Fibroblast of upper back skin (primary cell): ENCODE measurements at regions not wholly inside any gene's neighbourhood (a gene's known extent, or its start where the extent isn't known, plus 50 kb on each side); places are given as distances from the start of the nearest gene placed in this dataset.
A peak's percentile ranks its signal among the peaks of the same experiment; 100 is the strongest.
"Not testable (repeated sequence)": the region's sequence is repeated elsewhere in the genome, so short reads cannot be mapped to it uniquely, and the experiment has no call there.

Experiments
- DNase-seq: peaks from one replicate; pipeline ENCODE4 v3.0.0-alpha.2; 2013

DNA sequence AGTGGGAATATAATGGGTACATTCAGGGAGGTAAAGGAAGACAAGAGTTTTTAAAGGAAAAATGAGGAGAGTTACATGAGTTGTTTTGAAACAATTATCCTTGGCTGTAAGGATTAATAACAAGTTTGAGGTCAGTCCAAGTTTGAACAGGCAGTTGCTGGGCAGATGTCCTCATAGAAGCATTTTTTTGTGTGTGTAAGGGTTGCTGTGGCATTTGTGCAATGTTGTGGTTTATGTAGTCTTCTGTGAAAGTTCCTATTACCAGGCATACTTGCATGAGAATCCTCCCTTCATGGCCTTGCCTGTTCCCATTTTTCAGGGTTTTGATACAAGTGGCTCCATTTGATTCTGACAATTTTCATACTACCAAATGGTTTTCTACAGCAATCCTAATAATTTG, 400.2 kb downstream of the KCNA4 start:
- peak; percentile 42 for DNase-seq

DNA sequence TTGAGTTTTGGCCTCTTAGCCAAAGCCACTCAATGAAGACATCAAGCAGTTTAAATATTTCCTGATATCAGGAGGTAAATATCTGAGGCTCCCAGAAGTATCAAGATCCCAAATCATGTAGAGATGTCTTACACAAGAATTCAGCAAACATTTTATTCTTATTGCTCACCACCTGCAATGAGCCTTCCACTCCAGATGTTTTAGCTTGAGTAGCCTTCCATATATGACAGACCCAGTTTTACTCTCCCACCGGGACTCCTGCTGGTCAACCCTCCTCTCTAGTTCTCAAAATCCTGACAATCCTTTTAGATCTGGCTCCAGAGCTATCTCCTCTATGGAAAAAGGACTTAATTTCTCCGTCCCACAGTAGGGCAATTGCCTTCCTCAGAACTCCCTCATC, 404.4 kb downstream of the KCNA4 start:
- DNase-seq, result no peak

- DNase-seq, result no peak
Measured at GRCh38 chr11:29606330-29607031, 410.3 kb downstream of the KCNA4 start.

GRCh38 chr11:29600151-29600575, 416.7 kb downstream of the KCNA4 start:
- DNase-seq, result not testable (repeated sequence)

DNA sequence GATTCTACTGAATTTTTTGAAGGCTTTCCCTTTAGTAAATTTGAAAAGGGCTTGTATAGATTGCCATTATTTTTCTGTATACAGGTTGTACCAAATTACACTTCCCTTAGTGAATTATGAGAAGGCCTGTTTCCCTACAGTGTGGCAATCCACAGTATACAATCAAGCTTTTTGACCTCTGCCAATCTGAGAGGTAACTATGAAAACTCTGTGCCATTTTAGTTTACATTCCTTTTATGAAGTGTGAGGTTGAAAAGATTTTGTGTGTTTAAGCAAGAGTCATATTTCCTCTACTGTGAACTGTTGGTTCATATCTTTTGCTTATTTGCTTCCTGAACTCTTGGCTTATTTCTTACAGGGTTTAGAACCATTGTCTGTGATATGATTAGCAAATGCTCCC, 432.5 kb downstream of the KCNA4 start:
- no peak for DNase-seq

DNA sequence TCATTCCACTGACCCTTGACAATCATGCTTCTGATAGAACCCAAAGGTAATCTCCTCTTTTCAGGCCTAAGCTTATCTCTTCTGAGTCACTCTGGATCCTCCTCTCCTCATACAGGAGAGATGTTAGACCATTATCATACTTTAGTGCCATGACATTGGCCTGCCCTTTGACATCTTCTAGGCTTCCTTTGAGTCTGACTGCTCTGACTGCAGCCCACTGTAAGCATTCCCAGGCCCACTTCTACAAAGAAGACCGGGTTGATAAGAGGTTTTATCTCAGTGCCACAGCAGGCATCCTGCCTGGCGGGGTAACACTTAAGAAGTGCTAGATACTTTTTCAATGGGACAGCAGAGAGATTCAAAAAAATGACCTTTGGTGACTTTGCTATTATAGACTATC, 438.0 kb downstream of the KCNA4 start:
- no peak for DNase-seq

GRCh38 chr11:29564486-29564885, 452.3 kb downstream of the KCNA4 start:
- no peak for DNase-seq

GRCh38 chr11:29562183-29562582, 454.6 kb downstream of the KCNA4 start:
- no peak for DNase-seq

DNA sequence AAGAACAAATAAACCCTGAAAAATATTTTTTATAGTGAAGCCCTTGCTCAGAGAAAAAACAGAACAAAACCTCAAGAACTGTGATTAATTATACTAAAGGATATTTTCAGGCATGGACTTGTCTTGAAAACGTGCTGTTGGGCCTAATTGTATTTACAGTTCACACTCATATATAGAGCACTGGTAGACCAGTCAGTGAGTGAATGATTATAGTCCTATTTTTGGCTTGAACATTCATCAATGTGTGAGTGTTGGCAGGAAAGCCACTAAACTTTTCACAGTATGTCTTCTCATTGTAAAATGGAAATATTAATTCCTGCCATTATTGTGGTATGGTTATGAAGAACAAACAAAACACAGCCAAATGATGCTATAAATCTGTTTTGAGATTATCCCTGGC, 462.8 kb downstream of the KCNA4 start:
- DNase-seq, result no peak

DNA sequence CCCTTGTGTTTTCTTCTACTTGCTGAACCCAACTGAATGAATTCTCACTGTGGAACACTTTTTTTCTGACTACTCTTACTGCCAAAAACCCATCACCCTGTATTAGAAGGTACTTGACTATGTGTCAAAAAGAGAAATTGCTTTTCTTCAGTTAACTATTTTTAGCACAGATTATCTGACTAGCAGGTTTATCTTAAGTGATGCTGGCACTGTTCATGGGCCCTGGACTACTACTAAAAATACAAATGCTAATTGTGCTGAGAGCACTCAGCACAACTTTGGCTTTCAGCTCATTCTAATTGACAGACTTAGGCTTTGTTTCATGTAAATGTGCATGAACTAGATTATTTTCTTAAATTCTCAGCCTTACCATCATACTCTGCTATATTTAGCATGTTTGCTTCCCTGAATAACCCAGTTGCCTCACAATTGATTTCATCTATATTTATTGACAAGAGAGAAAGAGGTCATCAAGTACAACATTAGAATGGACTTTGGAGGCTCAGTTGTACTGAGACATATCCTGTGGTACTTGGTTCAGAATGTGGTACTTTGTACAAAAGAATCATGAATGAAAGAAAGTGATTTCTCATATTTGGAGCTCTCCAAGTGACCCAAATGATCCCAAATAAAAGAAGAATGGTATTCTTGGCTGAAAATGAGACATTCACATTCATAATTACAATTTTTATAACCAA, 478.3 kb downstream of the KCNA4 start:
- no peak for DNase-seq

DNA sequence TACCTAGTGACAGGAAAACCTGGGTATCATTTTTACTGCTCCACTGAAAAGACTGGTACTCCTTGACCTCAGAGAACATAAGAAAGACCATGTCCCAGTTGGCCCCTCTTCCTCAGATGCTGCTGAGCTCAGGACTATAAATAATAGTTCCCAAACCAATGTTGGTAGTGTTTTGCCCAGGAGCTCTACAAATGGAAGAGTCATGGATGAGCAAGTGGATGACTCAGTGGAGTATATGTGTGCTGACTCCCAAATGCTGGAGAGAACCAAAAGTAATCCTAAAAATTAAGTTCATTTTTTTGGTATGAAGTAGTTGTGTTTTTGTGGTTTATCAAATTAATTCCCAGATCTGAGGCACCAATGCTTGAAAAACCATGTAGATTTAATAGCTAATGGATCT, 482.0 kb downstream of the KCNA4 start:
- DNase-seq, result peak; percentile 30

- DNase-seq, result no peak
Measured at GRCh38 chr11:29530961-29531360, 485.9 kb downstream of the KCNA4 start.

DNA sequence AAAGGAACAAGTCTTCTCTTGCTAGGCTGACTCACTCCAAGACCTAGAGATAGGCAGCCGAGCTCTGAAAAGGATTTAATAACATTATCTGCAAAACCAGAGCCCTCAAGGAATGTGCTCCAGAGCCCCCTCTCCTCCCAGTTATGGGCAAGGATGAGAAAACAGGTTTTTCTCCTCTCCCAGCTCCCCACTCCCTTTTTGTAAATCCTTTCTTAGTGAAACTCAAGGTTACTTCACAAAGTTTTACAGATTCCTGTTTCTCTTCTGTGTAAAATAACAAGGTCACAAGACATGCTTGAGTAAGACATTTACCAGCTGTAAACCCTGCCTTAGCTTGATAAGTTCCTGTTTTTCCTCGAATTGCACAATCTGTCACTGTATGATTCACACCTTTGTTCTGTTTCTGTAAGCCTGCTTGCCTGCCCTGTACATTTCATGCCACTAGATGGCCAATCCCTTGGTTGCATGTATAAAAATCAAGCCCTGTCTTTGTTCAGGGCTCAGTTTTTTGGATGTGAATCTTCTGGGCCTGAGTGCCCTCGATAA, 489.4 kb downstream of the KCNA4 start:
- peak; percentile 53 for DNase-seq

GRCh38 chr11:29518389-29519174, 498.2 kb downstream of the KCNA4 start:
- DNase-seq, result no peak

- DNase-seq, result no peak
Measured at GRCh38 chr11:29511394-29511793, 505.4 kb downstream of the KCNA4 start.

GRCh38 chr11:29507376-29507775, 509.5 kb downstream of the KCNA4 start:
- no peak for DNase-seq

DNA sequence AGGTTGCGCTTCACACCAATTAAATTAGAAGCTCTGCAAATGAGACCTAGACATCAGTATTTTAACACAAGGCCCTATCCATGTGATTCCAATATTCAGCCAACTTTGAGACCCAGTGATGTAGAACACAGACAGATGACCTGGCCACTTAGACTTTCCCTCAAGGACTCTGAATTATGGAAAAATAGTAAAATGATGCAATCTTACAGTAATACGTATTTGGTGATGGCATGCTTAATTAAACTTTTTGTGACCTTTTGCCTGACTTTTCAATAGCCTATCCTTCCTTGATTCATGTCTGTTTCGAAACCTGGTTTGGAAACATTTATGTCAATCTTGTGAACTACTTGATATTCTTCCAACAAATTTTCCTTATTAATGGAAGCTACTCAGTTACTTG, 521.2 kb downstream of the KCNA4 start:
- DNase-seq, result peak; percentile 13

DNA sequence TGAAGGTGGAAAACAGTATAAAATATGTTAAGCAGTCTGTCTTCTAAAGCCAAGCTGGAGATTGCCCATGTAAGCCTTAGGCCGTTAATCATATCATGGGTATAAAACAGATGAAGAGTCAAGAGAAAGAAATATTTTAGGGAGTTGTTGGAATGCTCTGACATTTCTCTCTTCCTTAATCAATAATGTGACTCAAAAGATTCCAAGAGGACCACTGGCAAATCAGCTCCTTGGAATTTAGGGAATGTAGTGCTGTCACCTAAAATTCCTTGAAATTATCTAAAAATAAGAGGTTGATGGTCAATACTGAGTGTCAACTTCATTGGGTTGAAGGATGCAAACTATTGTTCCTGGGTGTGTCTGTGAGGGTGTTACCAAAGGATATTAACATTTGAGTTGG, 525.9 kb downstream of the KCNA4 start:
- peak; percentile 10 for DNase-seq

- DNase-seq, result no peak
Measured at GRCh38 chr11:29486301-29486700, 530.5 kb downstream of the KCNA4 start.

DNA sequence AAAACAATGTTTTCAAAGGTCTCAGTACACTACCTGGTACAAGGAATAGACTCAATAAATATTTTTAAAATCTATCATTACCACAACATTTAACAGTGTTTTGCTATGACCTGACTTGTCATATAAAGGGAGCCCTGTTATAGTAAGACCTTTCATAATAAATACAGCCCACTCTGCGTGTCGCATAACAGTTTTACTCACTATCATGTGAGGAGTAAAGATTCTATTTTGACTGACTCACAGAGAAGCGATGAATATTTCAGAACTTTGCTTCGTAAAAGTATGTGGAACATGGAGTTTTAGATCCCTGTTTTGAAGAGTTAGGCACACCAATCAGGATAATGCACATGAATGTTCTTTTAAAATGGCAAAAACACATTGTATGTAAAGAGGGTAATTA, 531.2 kb downstream of the KCNA4 start:
- no peak for DNase-seq

GRCh38 chr11:29484548-29484947, 532.3 kb downstream of the KCNA4 start:
- no peak for DNase-seq

DNA sequence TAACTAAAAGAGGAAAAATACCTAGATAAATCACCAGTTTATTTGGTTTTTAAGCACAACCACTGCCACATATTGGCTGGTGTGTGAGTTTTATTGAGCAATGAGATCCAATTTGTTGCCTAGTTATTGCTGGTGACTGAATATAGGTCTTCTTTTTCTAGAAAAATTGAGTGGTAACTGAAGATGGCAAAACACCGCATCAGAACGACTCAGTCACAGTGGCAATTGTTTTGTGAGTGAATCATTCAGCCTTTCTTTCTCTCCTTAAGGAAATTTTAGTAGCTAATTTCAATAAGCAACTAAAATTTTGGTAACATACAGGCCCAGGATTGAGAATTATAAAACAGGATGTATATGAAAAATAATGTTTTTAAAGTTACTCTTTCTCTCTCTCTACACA, 533.0 kb downstream of the KCNA4 start:
- DNase-seq, result no peak

GRCh38 chr11:29482510-29482909, 534.3 kb downstream of the KCNA4 start:
- DNase-seq, result no peak

DNA sequence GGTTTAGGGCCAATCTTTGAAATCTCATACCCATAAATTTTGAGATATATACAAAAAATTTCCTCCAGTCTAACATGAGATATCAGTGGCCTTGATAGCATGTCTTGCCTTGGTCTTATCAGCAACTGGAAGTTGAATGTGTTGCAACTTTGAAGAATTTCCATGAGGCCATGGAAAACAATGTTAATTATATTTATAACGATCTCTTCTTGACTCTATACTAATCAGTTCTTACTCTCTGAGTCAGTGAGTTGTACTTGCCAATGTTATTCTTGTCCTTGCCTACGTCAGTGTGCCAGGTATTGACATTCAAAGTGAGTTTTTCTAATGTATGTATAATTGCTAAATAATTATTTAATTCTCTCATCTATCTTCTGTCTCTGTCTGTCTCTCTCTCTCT, 535.1 kb downstream of the KCNA4 start:
- no peak for DNase-seq
